HCT116 (cell line): ENCODE measurements at regions not wholly inside any gene's neighbourhood (a gene's known extent, or its start where the extent isn't known, plus 50 kb on each side); places are given as distances from the start of the nearest gene placed in this dataset.

Source experiments
- ATAC-seq: fragments of 200-7000 bp; cut with Tn5 transposase; 2 replicates; pipeline ENCODE4 v1.9.1; 2020; ENCODE audit warnings: mild to moderate bottlenecking, moderate library complexity
- BruUV-seq: library from RNA; stranded (reverse); fragments of 400-500 nt; replicated peaks from 2 replicates; lab custom pipeline; 2021; lab: Mats Ljungman, UMichigan
- CTCF ChIA-PET: fragments of 300-600 bp; sonication (Branson Sonifier 250); formaldehyde crosslinking; loops from one replicate; lab custom pipeline; 2021; ENCODE audit warnings: antibody characterized with exemption; lab: Charles Lee
- POLR2A ChIA-PET: fragments of 300-600, 350-600 bp; sonication (Branson Sonifier 250); formaldehyde crosslinking; loops from one replicate; lab custom pipeline; 2021; ENCODE audit warnings: antibody characterized with exemption; lab: Charles Lee
- RAD21 ChIA-PET, 2 experiments: fragments of 300-600 bp; sonication (Branson Sonifier 250); formaldehyde crosslinking; loops; one replicate each; lab custom pipeline; 2023; ENCODE audit warnings: low total read pairs in 2 of 2; ENCODE audit not compliant: uncharacterized antibody in 2 of 2, unreplicated experiment in 2 of 2, low non-redundant PET in 1 of 2; lab: Charles Lee
- DNase-seq: peaks from one replicate; pipeline ENCODE4 v3.0.0-alpha.2; 2010; ENCODE audit warnings: low read depth, low spot score
- H2AFZ ChIP-seq: fragments of 200-600 bp; shearing (Covaris generic), sonication (generic); 2 replicates; pipeline ENCODE4 v1.6.1; 2017; ENCODE audit warnings: low read depth, mixed run types, mixed read lengths, antibody characterized with exemption, low read length; ENCODE audit not compliant: poor library complexity, severe bottlenecking
- H3K27ac ChIP-seq: 2 replicates; pipeline ENCODE4 v1.5.1; 2012; ENCODE audit warnings: low read depth, low read length
- H3K27me3 ChIP-seq: fragments of 200-600 bp; sonication (generic); 2 replicates; pipeline ENCODE4 v1.6.1; 2016; ENCODE audit warnings: mixed run types, low read length, mixed read lengths; ENCODE audit not compliant: insufficient read depth
- H3K36me3 ChIP-seq, 2 experiments: fragments of 200-500 bp in 1 of 2; fragments of 200-600 bp in 1 of 2; sonication (Bioruptor generic) in 1 of 2; sonication (generic) in 1 of 2; 2 replicates each; pipeline versions ENCODE4 v1.5.1 to v1.6.1; 2014 to 2016; ENCODE audit warnings: low read length in 2 of 2, inconsistent platforms in 1 of 2, mixed read lengths in 1 of 2, mixed run types in 1 of 2; ENCODE audit not compliant: insufficient read depth in 2 of 2, control insufficient read depth in 1 of 2
- H3K4me1 ChIP-seq, 2 experiments: fragments of 200-600 bp in 1 of 2; sonication (generic) in 1 of 2; 2 replicates each; pipeline versions ENCODE4 v1.5.1 to v1.6.1; 2012 to 2017; ENCODE audit warnings: low read length in 2 of 2, inconsistent platforms in 1 of 2, mild to moderate bottlenecking in 1 of 2, mixed read lengths in 1 of 2, mixed run types in 1 of 2, moderate library complexity in 1 of 2; ENCODE audit not compliant: insufficient read depth in 2 of 2, control insufficient read depth in 1 of 2
- H3K4me2 ChIP-seq: fragments of 200-600 bp; sonication (generic); 2 replicates; pipeline ENCODE4 v1.6.1; 2017; ENCODE audit warnings: mixed run types, low read length, mixed read lengths
- H3K4me3 ChIP-seq, 2 experiments: fragments of 200-600 bp in 1 of 2; sonication (generic) in 1 of 2; replicated peaks in 1 of 2; 2 replicates each; pipeline ENCODE4 v1.5.1; 2011 to 2016; ENCODE audit warnings: low read length in 2 of 2, control low read depth in 1 of 2, low read depth in 1 of 2, mild to moderate bottlenecking in 1 of 2, mixed read lengths in 1 of 2, mixed run types in 1 of 2
- H3K79me2 ChIP-seq: fragments of 200-600 bp; sonication (generic); 2 replicates; pipeline ENCODE4 v1.6.1; 2017; ENCODE audit warnings: mild to moderate bottlenecking, mixed run types, low read length, moderate library complexity, mixed read lengths; ENCODE audit not compliant: insufficient read depth
- H3K9ac ChIP-seq: fragments of 200-600 bp; sonication (generic); 2 replicates; pipeline ENCODE4 v1.6.1; 2016; ENCODE audit warnings: low read length, mixed read lengths
- H3K9me2 ChIP-seq: fragments of 200-600 bp; sonication (generic), shearing (Covaris generic); 2 replicates; pipeline ENCODE4 v1.6.1; 2017; ENCODE audit warnings: mixed run types, mild to moderate bottlenecking, moderate library complexity; ENCODE audit not compliant: insufficient read depth
- H3K9me3 ChIP-seq, 2 experiments: fragments of 200-500 bp in 1 of 2; fragments of 200-600 bp in 1 of 2; sonication (Bioruptor generic) in 1 of 2; sonication (generic) in 1 of 2; 2 replicates each; pipeline ENCODE4 v1.6.1; 2014 to 2017; ENCODE audit warnings: low read length in 2 of 2, mixed read lengths in 2 of 2, inconsistent platforms in 1 of 2, low read depth in 1 of 2, mild to moderate bottlenecking in 1 of 2, mixed run types in 1 of 2, moderate library complexity in 1 of 2; ENCODE audit not compliant: control insufficient read depth in 1 of 2, insufficient read depth in 1 of 2
- H4K20me1 ChIP-seq: fragments of 200-600 bp; sonication (generic), shearing (Covaris generic); 2 replicates; pipeline ENCODE4 v1.6.1; 2017; ENCODE audit warnings: mixed run types, mild to moderate bottlenecking, moderate library complexity; ENCODE audit not compliant: insufficient read depth
- EZH2phosphoT487 ChIP-seq: fragments of 200-600 bp; IDR thresholded peaks from 2 replicates; pipeline ENCODE4 v1.6.1; 2018; ENCODE audit warnings: antibody characterized with exemption, borderline replicate concordance
- SRF ChIP-seq: IDR thresholded peaks from 2 replicates; pipeline ENCODE4 v1.6.1; 2012; ENCODE audit warnings: low read depth
- ZNF274 ChIP-seq: fragments of 200-500 bp; sonication (Bioruptor generic); IDR thresholded peaks from 2 replicates; pipeline ENCODE4 v1.6.1; 2014; ENCODE audit warnings: mild to moderate bottlenecking, low read depth, low read length, inconsistent platforms
- intact Hi-C: fragments of 100-400 bp; cut with micrococcal nuclease; formaldehyde crosslinking; loops from 2 replicates; pipeline ENCODE4 v1.10.0; 2022
- TF ChIP-seq, protein P1 (sequence below): IDR thresholded peaks from 2 replicates; pipeline ENCODE4 v1.6.1; 2012; ENCODE audit warnings: low read depth

DNA sequence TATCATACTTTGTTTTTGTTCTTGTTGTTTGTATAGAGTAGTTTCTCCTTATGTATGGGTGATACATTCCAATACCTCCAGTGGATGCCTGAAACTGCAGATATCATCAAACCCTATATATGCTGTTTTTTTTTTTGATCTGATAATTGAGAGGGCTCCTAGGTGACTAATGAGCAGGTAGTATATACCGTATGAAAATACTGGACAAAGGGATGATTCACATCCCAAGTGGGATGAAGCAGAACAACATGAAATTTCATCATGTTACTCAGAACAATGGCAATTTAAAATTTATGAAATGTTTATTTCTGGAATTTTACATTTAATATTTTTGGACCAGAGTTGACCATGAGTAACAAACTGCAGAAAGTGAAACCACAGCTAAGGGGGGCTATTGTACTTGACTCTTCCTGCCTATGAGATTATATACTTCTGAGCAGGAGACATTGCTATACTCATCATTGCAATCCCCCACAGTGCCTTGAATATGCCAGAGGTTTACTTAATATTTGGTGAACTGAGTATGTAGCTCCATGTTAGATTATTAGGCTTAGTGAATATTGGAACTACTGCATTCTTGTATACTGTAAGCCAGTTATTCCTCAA lies 258.7 kb upstream of the FBXL7 start:
- no peak for DNase-seq
- no peaks in the 10 kb centered on the region for H4K20me1 ChIP-seq
- no TSS peak for BruUV-seq

DNA sequence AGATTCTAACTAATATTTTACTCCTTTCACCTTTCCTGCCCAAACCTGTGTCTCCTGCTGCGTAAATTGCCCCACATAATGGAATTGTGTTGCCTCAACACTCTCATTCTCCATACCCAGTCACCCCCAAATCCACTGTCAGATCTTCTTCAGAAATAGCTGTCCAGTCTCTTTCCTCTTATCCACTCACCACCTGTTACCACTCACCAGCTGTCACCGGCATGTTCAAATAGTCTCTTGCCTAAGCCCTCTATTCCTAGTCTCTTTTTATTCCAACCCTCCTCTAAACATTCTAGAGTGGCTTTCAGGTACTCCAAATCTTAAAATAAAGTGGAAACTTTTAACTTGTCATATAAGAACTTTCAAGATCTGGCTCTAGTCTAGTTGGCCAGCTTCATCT lies 262.0 kb upstream of the FBXL7 start:
- no peak overlapping the region for H2AFZ ChIP-seq
- no peak overlapping the region for H3K4me3 ChIP-seq
- ChIA-PET RAD21 (no interaction called here), CTCF (no interaction called here), POLR2A (no interaction called here)
- no peaks in the 10 kb centered on the region for H3K36me3 ChIP-seq
- H3K27me3 ChIP-seq: no peaks in the 10 kb centered on the region
- no peaks in the 10 kb centered on the region for H3K4me1 ChIP-seq
- ATAC-seq: no peak
- intact Hi-C loops: no loop called here
- no peaks in the 10 kb centered on the region for H3K79me2 ChIP-seq
- no peak for DNase-seq
- no peak for TF ChIP-seq ZNF274
- TF ChIP-seq, protein P1, sequence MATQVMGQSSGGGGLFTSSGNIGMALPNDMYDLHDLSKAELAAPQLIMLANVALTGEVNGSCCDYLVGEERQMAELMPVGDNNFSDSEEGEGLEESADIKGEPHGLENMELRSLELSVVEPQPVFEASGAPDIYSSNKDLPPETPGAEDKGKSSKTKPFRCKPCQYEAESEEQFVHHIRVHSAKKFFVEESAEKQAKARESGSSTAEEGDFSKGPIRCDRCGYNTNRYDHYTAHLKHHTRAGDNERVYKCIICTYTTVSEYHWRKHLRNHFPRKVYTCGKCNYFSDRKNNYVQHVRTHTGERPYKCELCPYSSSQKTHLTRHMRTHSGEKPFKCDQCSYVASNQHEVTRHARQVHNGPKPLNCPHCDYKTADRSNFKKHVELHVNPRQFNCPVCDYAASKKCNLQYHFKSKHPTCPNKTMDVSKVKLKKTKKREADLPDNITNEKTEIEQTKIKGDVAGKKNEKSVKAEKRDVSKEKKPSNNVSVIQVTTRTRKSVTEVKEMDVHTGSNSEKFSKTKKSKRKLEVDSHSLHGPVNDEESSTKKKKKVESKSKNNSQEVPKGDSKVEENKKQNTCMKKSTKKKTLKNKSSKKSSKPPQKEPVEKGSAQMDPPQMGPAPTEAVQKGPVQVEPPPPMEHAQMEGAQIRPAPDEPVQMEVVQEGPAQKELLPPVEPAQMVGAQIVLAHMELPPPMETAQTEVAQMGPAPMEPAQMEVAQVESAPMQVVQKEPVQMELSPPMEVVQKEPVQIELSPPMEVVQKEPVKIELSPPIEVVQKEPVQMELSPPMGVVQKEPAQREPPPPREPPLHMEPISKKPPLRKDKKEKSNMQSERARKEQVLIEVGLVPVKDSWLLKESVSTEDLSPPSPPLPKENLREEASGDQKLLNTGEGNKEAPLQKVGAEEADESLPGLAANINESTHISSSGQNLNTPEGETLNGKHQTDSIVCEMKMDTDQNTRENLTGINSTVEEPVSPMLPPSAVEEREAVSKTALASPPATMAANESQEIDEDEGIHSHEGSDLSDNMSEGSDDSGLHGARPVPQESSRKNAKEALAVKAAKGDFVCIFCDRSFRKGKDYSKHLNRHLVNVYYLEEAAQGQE: no peak
- no peaks in the 10 kb centered on the region for H3K9me2 ChIP-seq
- no peak overlapping the region for H3K9ac ChIP-seq
- H3K4me2 ChIP-seq: no peak overlapping the region
- BruUV-seq: no TSS peak
- H3K27ac ChIP-seq: no peak overlapping the region
- H4K20me1 ChIP-seq: no peaks in the 10 kb centered on the region
- peaks cover 10 to 15% of the 10 kb centered on the region in 2 experiments; a peak in 2 of 4 replicates for H3K9me3 ChIP-seq

More for the DNA sequence above, 258.7 kb upstream of the FBXL7 start:
- ChIA-PET POLR2A (no interaction called here), RAD21 (no interaction called here), CTCF (no interaction called here)
- Histone ChIP-seq H3K27ac (no peak overlapping the region), H3K4me1 (no peaks in the 10 kb centered on the region), H3K4me2 (no peak overlapping the region), H3K9me2 (no peaks in the 10 kb centered on the region), H3K9me3 (peaks cover 8 to 12% of the 10 kb centered on the region in 2 experiments; a peak in 2 of 4 replicates), H3K27me3 (no peaks in the 10 kb centered on the region), H3K36me3 (no peaks in the 10 kb centered on the region), H3K4me3 (no peak overlapping the region), H3K9ac (no peak overlapping the region), H3K79me2 (no peaks in the 10 kb centered on the region), H2AFZ (no peak overlapping the region)
- TF ChIP-seq, protein P1: no peak
- TF ChIP-seq EZH2phosphoT487: no peak
- no peak for TF ChIP-seq SRF
- intact Hi-C loops: no loop called here
- no peak for ATAC-seq
